Fibroblast of lung (primary cell): ENCODE measurements at regions not wholly inside any gene's neighbourhood (a gene's known extent, or its start where the extent isn't known, plus 50 kb on each side); places are given as distances from the start of the nearest gene placed in this dataset.

Experiments
- EZH2 ChIP-seq: IDR thresholded peaks from 2 replicates; pipeline ENCODE4 v1.5.1; 2012; ENCODE audit warnings: low read length, control low read depth, mild to moderate bottlenecking; ENCODE audit errors: missing control alignments
- TF ChIP-seq, protein P1 (sequence below), 2 donors: IDR thresholded peaks in 1 of 2; conservative IDR thresholded peaks in 1 of 2; 1 replicate in 1 of 2; 2 replicates in 1 of 2; pipeline ENCODE4 v1.5.1; 2011 to 2012; ENCODE audit warnings: low read length in 2 of 2, control low read depth in 1 of 2, inconsistent platforms in 1 of 2, low read depth in 1 of 2, mild to moderate bottlenecking in 1 of 2

DNA sequence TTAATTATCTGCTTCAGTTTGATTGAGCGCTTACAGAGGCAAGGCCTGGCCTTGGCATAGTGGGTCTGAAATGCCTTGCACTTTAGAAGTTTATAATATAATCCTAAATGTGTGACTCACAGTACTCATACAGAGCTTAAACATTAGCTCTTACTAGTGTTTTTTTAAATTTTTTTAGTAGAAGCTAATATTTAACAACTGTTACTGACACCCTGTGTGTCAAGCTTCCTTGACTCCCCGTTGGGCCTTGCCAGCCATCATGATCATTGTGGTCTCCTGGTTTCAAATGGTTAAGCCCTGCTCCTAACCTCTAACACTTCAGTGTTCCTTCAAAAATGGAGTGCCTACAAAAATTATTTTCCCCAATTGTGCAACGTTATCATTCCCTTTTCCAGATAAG lies 126.9 kb downstream of the GALC start:
- no peak for TF ChIP-seq EZH2
- TF ChIP-seq, protein P1, sequence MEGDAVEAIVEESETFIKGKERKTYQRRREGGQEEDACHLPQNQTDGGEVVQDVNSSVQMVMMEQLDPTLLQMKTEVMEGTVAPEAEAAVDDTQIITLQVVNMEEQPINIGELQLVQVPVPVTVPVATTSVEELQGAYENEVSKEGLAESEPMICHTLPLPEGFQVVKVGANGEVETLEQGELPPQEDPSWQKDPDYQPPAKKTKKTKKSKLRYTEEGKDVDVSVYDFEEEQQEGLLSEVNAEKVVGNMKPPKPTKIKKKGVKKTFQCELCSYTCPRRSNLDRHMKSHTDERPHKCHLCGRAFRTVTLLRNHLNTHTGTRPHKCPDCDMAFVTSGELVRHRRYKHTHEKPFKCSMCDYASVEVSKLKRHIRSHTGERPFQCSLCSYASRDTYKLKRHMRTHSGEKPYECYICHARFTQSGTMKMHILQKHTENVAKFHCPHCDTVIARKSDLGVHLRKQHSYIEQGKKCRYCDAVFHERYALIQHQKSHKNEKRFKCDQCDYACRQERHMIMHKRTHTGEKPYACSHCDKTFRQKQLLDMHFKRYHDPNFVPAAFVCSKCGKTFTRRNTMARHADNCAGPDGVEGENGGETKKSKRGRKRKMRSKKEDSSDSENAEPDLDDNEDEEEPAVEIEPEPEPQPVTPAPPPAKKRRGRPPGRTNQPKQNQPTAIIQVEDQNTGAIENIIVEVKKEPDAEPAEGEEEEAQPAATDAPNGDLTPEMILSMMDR (conservative IDR thresholded peaks at IDR 0.05 in 1 of 2, IDR thresholded peaks at IDR 0.05 in 1 of 2; ENCODE audit: low read depth in 1 of 2, low read length in 2 of 2) = no peak
